ENCODE measurements at regions not wholly inside any gene's neighbourhood (a gene's known extent, or its start where the extent isn't known, plus 50 kb on each side); places are given as distances from the start of the nearest gene placed in this dataset.

- no peak for DNase-seq
These were observed 82.2 kb upstream of the RMDN2 start for GRCh38 chr2:37842732-37843440.

DNA sequence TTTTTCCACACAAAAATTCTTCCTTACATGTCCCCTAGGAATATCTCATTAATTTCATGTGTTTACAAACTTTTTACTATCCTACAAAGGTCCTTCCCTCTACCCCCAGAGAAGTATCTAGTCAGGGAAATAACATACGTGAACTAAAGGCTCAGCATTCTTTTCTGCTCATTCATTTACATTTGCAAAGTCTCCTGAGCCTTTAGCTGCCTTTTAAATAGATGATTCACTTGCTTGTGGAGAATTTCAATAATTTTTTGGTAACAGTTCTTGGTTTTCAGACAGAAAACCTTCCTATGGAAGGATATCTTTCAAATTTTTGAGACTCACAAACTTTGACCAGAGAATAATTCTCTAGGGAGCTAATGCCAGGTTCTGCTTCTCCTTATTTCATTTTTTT is 81.5 kb upstream of the RMDN2 start:
- DNase-seq = no peak

- no peak for DNase-seq
These were observed 78.9 kb upstream of the RMDN2 start for GRCh38 chr2:37846207-37846606.

- no peak for DNase-seq
These were observed 77.3 kb upstream of the RMDN2 start for GRCh38 chr2:37847792-37848191.

DNA sequence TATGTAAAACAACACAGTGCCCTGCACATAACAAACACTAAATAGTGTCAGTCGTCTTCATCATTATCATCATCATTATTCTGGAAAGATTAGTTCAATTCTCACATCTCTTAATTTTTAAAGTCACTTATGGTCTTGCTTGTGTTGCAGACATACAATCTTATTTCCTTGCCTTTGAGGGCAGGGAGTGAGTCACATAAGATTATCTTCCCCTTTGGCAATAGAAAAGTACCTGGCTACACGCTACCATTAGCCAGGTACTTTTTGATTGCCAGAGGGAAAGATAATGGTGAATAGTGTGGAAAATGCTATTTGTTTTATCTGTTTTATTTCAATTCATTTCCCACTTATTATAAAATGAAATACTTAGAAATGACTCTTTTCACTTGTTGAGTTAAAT is 76.6 kb upstream of the RMDN2 start:
- DNase-seq = no peak

- no peak for DNase-seq
These were observed 75.2 kb upstream of the RMDN2 start for GRCh38 chr2:37849911-37850310.

DNA sequence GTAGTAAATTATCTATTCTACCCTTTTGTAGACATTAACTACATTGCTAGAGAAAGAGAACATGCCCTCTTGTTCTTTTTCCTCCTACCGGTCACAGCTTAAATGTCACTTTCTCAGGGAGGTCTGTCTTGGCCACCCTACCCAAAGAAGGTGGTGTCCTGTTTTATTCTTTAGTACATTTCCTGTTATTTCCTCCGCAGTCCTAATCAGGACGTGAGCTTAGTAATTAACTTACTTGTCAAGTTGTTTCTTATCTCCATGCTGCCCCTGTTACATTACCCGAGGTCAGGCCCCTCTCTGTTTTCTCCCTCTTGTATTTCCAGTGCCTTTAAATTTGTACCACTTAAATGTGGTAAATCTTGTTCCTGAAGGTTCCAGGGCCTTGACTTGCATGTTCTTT is 73.7 kb upstream of the RMDN2 start:
- no peak for DNase-seq

DNA sequence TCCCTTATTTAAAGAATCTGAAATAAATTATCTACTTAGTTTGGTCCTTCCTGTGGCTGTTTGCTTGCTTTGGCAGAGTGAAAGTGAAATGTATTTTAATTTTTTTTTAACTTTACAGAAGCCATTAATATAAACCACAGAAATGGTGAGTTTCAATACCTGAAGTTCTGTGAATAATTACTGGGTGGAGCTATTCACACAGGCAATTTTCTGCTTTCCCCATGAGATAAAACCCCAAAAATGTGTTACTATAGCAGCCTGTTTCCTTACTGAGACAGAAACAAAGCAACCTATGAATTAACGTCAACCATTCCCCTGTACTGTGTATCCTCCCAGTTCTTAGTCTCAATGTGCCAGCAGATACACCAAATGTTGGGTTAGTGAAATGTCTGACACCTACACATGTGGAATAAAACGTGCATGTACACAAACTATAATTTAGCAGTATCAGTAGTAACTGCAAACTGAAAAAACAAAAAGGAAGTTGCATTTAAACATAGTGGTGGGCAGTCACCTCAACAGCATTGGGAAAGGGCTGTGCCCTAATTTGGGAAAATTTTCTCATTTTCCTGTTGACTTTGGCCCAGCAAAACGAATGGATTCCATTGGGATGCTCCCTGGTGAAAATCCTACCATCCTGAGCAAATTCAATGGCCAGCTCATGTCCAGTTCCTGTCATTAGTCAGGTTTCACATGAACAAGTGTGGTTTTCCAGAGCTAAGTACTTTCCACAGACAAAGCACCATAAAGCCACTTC is 73.1 kb upstream of the RMDN2 start:
- no peak for DNase-seq

GRCh38 chr2:37852585-37853014 is 72.5 kb upstream of the RMDN2 start:
- no peak for DNase-seq

DNA sequence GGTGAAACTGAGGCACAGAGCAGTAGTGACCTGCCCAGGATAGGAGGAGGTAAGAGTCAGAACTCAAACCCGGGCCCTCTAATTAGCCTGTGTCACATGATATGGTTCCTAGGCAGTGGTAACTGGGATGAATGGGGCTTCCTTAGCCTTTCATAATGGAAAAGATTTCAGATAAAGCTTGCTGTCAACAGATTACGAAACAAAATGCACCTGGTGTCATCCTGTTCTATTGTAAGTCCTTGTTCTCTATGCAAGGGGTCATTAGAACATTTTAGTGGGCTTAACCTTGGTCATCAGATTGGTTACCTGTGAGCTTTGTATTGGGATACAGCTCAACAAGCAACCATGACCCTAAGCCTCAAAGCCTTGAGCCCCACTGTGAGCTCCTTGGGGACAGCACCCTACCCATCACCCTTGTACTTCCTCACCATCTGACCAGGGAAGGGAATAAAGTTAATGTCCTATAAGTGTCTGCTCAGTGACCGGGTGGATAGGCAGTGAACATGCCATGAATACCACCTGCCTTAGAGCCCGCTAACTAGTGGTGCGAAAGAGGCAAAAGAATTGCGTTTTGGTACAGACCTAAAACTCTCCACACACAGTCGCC is 70.3 kb upstream of the RMDN2 start:
- DNase-seq = no peak

DNA sequence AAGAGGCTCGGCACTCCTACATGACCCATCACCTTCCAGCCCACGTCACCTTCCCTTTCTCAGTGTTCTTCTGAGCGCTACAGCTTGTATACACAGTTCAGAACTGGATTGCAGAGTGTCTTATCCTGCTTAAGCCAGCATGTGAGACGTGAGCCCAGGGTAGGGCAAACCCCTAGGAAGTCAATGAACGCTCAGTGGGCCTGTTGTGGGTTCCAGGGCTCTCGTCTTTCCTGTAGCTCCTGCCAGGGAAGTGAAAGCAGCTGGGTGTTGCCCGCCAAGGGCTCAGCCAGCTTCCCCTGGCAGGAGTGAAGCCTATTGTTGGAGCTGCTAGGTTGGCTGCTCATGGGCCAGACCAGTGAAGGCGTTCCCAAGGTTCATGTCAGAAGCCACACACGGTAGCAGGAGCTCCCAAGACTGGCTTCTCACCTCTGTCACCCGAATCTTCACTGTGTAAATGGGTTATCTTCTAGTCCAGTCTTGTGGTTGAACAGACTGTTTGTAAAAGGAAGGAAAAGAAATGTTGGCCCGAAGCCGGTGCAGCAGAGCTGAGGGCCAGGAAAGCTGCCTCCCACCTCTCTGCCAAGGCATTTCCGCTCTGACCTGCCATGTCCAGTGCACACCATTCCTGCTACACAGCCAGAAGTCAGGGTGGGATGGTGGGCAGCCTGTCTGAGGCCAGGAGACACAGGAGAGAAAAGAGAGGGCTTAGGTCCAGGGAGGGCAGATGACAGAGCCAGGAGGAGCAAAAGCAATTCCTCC is 69.6 kb upstream of the RMDN2 start:
- DNase-seq = no peak

DNA sequence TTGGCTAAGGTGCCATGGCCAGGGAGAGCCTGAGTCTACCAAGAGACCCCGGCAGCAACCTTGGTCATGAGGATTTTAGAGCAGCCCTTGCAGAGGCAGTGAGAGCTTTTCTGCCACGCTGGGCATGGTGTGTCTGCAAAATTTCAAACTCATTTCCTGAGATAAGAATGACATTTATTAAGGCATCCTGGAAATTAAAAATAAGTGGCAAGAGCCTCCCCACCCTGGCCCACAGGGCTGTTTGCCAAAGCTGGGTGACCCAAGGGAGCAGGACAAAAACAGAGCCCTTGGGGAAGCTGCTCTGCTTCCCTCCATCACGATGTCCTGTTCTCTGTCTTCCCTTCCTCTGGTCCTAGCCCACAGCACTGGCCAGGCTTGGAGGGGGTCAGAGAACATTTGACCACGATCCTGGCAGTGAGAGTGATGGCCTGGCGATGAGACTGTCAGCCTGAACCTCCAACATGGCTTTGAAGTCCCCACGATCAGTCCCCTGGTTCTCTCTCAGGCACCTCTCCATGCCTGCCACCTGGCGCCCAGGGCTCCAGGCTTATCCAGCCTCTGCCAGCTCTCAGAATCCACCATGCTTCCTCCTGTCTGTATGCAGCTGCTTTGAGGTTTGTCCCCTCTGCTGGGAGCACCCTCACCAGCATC is 68.9 kb upstream of the RMDN2 start:
- no peak for DNase-seq

DNA sequence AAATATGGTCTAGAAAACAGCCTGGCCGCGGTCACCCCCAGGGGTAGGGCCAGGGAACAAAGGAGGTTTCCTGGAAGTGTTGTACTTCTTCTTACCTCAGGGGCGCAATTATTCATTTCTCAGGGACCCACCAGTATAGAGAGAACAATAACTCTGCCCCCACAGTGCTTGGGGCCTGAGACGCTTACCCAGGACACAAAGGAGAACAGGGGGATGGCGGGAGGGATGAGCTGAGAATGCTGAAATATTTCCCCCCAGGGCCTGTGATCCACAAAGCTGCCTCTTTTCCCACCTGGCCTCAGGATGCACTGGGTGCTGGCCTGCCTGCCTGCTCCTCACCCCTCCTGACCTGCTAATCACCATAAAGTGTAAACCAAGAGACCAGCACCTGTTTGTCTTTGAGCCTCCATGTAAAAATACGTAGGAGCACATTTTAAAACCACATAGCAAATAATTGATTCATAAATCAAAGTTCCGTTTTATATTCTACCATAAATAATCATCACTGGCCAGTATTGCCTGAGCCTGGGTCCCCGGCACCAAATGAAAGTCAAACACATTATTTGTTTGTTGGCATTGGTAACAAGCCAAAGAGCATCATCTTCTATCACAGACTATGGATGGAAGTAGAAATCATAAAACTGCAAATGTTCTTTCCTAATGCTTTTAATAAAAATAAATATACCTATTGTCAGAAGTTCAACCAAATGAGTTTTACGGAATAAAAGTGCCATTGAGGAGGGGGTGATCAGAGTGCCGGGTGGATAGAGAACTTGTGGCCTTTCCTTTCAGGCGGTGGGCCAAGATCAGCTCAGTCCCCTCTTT is 67.3 kb upstream of the RMDN2 start:
- DNase-seq = no peak

DNA sequence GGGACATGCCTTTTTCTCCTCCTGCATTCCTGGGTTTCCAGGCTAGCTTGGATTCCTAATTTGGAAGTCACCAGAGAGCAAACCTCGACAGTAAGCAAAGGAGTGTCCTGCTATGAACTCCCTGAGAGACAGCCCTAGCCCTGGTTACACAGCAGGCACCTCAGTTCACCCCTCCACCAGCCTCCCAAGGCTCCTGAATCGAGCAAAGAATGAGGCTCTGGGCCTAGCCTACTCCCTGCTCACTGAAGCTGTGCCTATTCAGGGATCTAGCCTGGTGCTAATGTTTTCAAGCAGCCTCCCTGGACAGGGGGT is 66.7 kb upstream of the RMDN2 start:
- DNase-seq = no peak

DNA sequence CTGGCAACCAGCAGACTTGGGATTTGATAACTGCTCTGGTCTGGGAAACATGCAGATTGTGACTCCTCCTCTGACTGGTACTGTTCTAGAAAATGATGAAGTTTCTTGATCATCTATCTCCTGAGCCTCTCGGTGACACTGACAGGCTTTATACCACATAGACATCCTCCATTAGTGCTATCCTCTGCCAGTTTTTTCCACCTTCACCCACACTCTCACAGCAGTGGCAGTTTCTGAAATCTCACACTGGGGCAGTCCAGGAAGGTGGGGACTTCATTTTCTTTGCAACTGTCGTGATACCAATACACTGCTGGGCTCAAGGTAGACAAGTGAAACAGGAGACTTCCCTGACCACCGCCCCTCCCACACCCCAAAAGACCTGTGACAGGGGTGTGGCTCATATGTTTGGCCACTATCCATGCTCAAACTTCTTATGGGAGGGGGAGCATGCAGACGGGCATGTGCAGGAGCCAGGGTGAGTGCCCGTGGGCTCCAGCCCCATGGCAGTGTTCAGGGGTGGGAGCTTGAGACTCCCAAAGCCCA is 66.3 kb upstream of the RMDN2 start:
- DNase-seq = no peak

GRCh38 chr2:37862620-37863019 is 62.5 kb upstream of the RMDN2 start:
- no peak for DNase-seq

GRCh38 chr2:37864217-37864616 is 60.9 kb upstream of the RMDN2 start:
- no peak for DNase-seq

GRCh38 chr2:37865640-37866039 is 59.4 kb upstream of the RMDN2 start:
- no peak for DNase-seq

DNA sequence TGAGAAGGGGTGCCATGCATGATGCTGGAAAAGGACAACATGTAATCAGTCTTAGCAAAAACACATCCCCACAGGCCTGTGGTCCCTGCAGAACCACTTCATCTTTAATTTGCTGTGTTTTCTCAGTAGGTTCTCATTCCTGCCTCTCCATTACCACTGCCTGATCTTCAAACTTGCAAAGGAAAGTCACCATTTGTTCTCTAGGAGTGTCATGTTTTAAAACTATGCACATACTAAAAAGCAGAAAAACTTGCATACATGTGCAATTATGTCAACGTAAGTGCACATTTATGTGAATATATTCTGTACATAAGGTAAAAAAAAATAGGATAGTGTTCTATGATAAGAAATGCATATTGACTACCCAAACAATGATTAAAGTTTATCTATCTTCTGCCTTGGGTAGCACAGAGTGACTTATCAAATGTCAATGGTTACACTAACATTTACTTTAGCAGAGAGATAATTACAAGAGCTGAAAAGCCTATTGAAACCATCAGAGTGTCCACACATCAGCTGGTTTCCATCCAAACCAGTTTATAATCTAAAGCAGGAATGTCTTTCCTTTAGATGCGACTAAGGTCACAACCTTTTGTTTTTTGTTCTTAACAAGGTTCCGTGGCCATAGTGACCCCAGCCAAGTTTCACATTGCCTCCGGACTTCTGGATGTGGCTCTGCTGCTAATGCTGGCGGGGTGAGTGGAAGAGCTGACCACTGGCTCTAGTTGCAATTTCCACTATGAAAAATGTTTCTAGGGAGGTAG is 58.7 kb upstream of the RMDN2 start:
- no peak for DNase-seq

- DNase-seq = no peak
These were observed 57.9 kb upstream of the RMDN2 start for GRCh38 chr2:37867166-37867565.

DNA sequence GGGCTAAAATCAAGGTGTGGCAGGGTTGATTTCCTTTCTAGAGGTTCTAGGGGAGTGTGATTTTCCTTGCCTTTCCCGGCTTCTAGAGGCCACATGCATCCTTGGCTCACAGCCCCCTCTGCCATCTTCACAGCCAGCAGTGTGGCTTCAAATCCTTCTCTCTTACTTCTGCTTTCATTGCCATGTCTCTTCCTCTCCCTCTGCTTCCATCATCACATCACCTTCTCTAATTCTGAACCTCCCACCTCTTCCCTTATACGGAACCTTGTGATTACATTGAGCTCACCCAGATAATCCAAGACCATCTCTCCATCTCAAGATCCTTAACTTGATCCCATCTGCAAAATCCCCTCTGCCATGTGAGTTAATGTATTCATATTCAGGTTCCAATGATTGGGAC is 56.2 kb upstream of the RMDN2 start:
- DNase-seq = no peak

Data from NCI-H510A (cell line).